ENCODE measurements at regions not wholly inside any gene's neighbourhood (a gene's known extent, or its start where the extent isn't known, plus 50 kb on each side); places are given as distances from the start of the nearest gene placed in this dataset.

GRCh38 chr19:30078381-30078910 is 136.4 kb downstream of the URI1 start:
- TF ChIP-seq CTCF (IDR thresholded peaks at IDR 0.05) (no peak), MAX (IDR thresholded peaks at IDR 0.05; ENCODE audit: low read depth) (no peak), POLR2AphosphoS5 (IDR thresholded peaks at IDR 0.05; ENCODE audit: low read depth, low read length) (no peak)

Measured in SK-N-SH (cell line).